Caco-2 (cell line): ENCODE measurements at regions not wholly inside any gene's neighbourhood (a gene's known extent, or its start where the extent isn't known, plus 50 kb on each side); places are given as distances from the start of the nearest gene placed in this dataset.
"Not testable (repeated sequence)": the region's sequence is repeated elsewhere in the genome, so short reads cannot be mapped to it uniquely, and the experiment has no call there.

Experiments
- BruUV-seq: library from RNA; stranded (reverse); fragments of 400-500 nt; replicated peaks from 2 replicates; lab custom pipeline; 2021; lab: Mats Ljungman, UMichigan
- CTCF ChIA-PET: fragments of 300-600 bp; sonication (Branson Sonifier 250); formaldehyde crosslinking; loops from one replicate; lab custom pipeline; 2022; ENCODE audit warnings: antibody characterized with exemption; lab: Charles Lee
- POLR2A ChIA-PET: fragments of 300-600 bp; sonication (Branson Sonifier 250); formaldehyde crosslinking; loops from one replicate; lab custom pipeline; 2022; ENCODE audit warnings: antibody characterized with exemption; lab: Charles Lee
- DNase-seq, 2 experiments: peaks; one replicate each; pipeline versions ENCODE4 v3.0.0 to v3.0.0-alpha.2; 2020 to 2022
- H3K27me3 ChIP-seq: replicated peaks from 2 replicates; pipeline ENCODE4 v1.6.0; 2011; ENCODE audit warnings: low read length; ENCODE audit not compliant: control insufficient read depth, insufficient read depth
- H3K36me3 ChIP-seq: 2 replicates; pipeline ENCODE4 v1.5.1; 2011; ENCODE audit warnings: low read length; ENCODE audit not compliant: control insufficient read depth, insufficient read depth
- H3K4me1 ChIP-seq: fragments of 250-450 bp; sonication (Bioruptor Pico); 2 replicates; pipeline ENCODE4 v1.5.1; 2020; ENCODE audit warnings: mild to moderate bottlenecking
- H3K4me3 ChIP-seq: 2 replicates; pipeline ENCODE4 v1.5.1; 2011; ENCODE audit warnings: low read depth, mild to moderate bottlenecking, control low read depth, low read length
- H3K9me3 ChIP-seq: fragments of 250-450 bp; sonication (Bioruptor Pico); 2 replicates; pipeline ENCODE4 v1.5.1; 2020; ENCODE audit warnings: mild to moderate bottlenecking, moderate library complexity
- H3K27ac Mint-ChIP-seq: one replicate; pipeline ENCODE4 v1.8.0; 2022; ENCODE audit warnings: mixed read lengths; ENCODE audit not compliant: unreplicated experiment
- H3K27me3 Mint-ChIP-seq: one replicate; pipeline ENCODE4 v1.8.0; 2022; ENCODE audit warnings: mixed read lengths; ENCODE audit not compliant: insufficient read depth, unreplicated experiment
- H3K36me3 Mint-ChIP-seq: one replicate; pipeline ENCODE4 v1.8.0; 2022; ENCODE audit warnings: mild to moderate bottlenecking, mixed read lengths; ENCODE audit not compliant: insufficient read depth, unreplicated experiment
- H3K4me1 Mint-ChIP-seq: one replicate; pipeline ENCODE4 v1.8.0; 2022; ENCODE audit warnings: low read depth, mixed read lengths; ENCODE audit not compliant: unreplicated experiment
- H3K4me3 Mint-ChIP-seq: one replicate; pipeline ENCODE4 v1.8.0; 2022; ENCODE audit warnings: mild to moderate bottlenecking, moderate library complexity, mixed read lengths; ENCODE audit not compliant: unreplicated experiment
- H3K9me3 Mint-ChIP-seq: one replicate; pipeline ENCODE4 v1.8.0; 2022; ENCODE audit warnings: mixed read lengths; ENCODE audit not compliant: unreplicated experiment
- intact Hi-C: fragments of 100-400 bp; cut with micrococcal nuclease; formaldehyde crosslinking; loops from one replicate; pipeline ENCODE4 v1.10.0; 2022; ENCODE audit not compliant: unreplicated experiment
- TF ChIP-seq, protein P1 (sequence below), 2 experiments: fragments of 200-600 bp in 1 of 2; IDR thresholded peaks; 1 replicate in 1 of 2; 2 replicates in 1 of 2; pipeline versions ENCODE4 v1.5.1 to v1.8.0; 2011 to 2022; ENCODE audit warnings: antibody characterized with exemption in 1 of 2, control low read depth in 1 of 2, inconsistent platforms in 1 of 2, low read depth in 1 of 2, low read length in 1 of 2, mild to moderate bottlenecking in 1 of 2, moderate library complexity in 1 of 2; ENCODE audit not compliant: insufficient read depth in 1 of 2, severe bottlenecking in 1 of 2, unreplicated experiment in 1 of 2

DNA sequence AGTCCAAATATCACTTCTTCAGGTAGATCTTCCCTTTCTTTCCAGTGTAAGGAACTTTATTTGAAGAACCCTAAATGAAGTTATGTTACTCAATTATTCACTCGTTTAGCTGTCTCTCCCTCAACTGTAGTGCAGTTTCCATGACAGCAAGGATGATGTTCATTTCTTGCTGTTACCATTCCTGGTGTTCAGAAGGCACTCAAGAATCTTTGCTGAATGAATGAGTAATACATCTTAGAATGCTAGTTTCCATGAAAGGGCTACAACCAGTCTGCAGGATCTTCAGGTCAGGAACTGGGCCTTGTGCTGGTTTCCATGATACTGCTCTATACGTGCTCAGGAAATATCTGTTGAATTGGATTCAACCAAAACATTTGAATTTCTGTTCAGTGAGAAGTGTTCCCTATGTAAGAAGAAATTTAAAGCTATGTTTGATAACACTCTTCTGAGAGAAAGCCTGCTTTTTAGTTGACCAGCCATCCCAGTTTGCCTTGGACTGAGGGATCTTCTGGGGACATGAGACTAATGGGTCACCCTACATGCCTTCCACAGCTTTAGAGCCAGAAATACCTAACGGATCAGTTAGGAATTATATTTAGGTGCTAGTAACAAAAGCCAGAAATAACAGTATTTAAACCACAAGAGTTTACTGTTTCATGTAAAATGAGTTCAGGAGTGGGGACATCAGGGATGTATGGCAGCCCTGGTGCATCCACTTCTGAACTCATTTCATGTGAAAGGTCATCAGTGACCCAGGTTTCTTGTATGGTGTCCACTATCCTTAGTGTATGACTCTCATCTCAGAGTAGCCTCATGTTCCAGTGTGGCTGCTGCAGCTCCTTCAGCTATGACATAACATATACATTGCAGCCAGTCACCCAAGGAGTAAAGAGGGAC is 500.1 kb upstream of the SGCD start:
- Mint-ChIP-seq H3K27me3 (peaks cover 9% of the 10 kb centered on the region), H3K9me3 (no peaks in the 10 kb centered on the region), H3K4me3 (no peak overlapping the region), H3K27ac (no peak overlapping the region), H3K36me3 (no peaks in the 10 kb centered on the region), H3K4me1 (no peaks in the 10 kb centered on the region)
- Histone ChIP-seq H3K9me3 (no peaks in the 10 kb centered on the region), H3K4me3 (no peak overlapping the region), H3K27me3 (no peaks in the 10 kb centered on the region), H3K4me1 (no peaks in the 10 kb centered on the region), H3K36me3 (no peaks in the 10 kb centered on the region)
- ChIA-PET CTCF (interaction anchor here (0.7 kb wide), 1 partner anchor 998 kb away, joined by 3 read pairs; no protein-coding TSS in a partner anchor), POLR2A (no interaction called here)
- TF ChIP-seq, protein P1, sequence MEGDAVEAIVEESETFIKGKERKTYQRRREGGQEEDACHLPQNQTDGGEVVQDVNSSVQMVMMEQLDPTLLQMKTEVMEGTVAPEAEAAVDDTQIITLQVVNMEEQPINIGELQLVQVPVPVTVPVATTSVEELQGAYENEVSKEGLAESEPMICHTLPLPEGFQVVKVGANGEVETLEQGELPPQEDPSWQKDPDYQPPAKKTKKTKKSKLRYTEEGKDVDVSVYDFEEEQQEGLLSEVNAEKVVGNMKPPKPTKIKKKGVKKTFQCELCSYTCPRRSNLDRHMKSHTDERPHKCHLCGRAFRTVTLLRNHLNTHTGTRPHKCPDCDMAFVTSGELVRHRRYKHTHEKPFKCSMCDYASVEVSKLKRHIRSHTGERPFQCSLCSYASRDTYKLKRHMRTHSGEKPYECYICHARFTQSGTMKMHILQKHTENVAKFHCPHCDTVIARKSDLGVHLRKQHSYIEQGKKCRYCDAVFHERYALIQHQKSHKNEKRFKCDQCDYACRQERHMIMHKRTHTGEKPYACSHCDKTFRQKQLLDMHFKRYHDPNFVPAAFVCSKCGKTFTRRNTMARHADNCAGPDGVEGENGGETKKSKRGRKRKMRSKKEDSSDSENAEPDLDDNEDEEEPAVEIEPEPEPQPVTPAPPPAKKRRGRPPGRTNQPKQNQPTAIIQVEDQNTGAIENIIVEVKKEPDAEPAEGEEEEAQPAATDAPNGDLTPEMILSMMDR (IDR thresholded peaks at IDR 0.05; ENCODE audit: insufficient read depth in 1 of 2, low read depth in 1 of 2, low read length in 1 of 2, severe bottlenecking in 1 of 2, unreplicated experiment in 1 of 2): no peak
- no TSS peak for BruUV-seq
- DNase-seq: no peak
- intact Hi-C loops: no loop called here

DNA sequence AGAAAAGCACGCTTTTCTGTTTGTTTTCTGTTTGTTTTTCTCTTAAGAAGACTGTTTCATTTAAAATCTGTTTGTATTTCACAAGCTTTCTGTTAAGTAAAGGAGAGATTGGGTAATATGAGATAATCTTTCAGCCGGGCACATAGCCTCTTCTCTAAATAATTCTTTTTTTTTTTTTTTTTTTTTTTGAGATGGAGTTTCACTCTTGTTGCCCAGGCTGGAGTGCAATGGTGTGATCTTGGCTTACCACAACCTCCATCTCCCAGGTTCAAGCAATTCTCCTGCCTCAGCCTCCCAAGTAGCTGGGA is 499.5 kb upstream of the SGCD start:
- H3K4me3 Mint-ChIP-seq, H3K36me3 ChIP-seq, BruUV-seq, H3K9me3 ChIP-seq, H3K27me3 ChIP-seq, POLR2A ChIA-PET, H3K9me3 Mint-ChIP-seq, DNase-seq, H3K4me1 Mint-ChIP-seq, H3K27me3 Mint-ChIP-seq, H3K4me3 ChIP-seq, H3K4me1 ChIP-seq, H3K27ac Mint-ChIP-seq, intact Hi-C loops, H3K36me3 Mint-ChIP-seq: not testable (repeated sequence)
- CTCF ChIA-PET: interaction anchor here (0.7 kb wide), 1 partner anchor 997 kb away, joined by 3 read pairs; no protein-coding TSS in a partner anchor

DNA sequence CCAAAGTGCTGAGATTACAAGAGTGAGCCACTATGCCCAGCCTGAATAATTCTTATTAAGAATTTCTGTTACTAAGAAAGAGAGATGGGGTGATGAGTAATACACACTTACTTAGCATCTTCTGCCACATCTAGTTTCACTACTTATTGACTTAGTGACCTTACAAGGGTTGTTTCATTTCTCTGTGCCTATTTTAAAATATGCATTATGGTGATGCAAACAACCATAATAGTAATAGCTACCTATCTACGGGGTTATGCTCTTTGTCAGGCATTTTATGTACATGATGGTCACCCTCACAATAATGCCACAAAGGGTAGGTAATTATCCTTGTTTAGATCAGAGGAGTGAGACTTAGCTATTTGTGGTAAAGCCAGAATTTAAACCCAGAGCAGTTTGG is 499.0 kb upstream of the SGCD start:
- H3K27ac Mint-ChIP-seq: no peak overlapping the region
- peaks cover 9% of the 10 kb centered on the region for H3K27me3 Mint-ChIP-seq
- ChIA-PET CTCF (no interaction called here), POLR2A (no interaction called here)
- H3K4me3 Mint-ChIP-seq: no peak overlapping the region
- H3K4me3 ChIP-seq: no peak overlapping the region
- TF ChIP-seq, protein P1 (IDR thresholded peaks at IDR 0.05; ENCODE audit: insufficient read depth in 1 of 2, low read depth in 1 of 2, low read length in 1 of 2, severe bottlenecking in 1 of 2, unreplicated experiment in 1 of 2): no peak
- H3K9me3 ChIP-seq: no peaks in the 10 kb centered on the region
- no peaks in the 10 kb centered on the region for H3K9me3 Mint-ChIP-seq
- no peaks in the 10 kb centered on the region for H3K36me3 ChIP-seq
- no peaks in the 10 kb centered on the region for H3K36me3 Mint-ChIP-seq
- intact Hi-C loops: no loop called here
- BruUV-seq: no TSS peak
- H3K4me1 ChIP-seq: no peaks in the 10 kb centered on the region
- H3K4me1 Mint-ChIP-seq: no peaks in the 10 kb centered on the region
- DNase-seq: no peak
- no peaks in the 10 kb centered on the region for H3K27me3 ChIP-seq
